Activated T-cell treated with anti-CD3 and anti-CD28 coated beads, Interleukin-2, amount 50 U/mL, for 4 hours (primary cell): ENCODE measurements at regions not wholly inside any gene's neighbourhood (a gene's known extent, or its start where the extent isn't known, plus 50 kb on each side); places are given as distances from the start of the nearest gene placed in this dataset.
A peak's percentile ranks its signal among the peaks of the same experiment; 100 is the strongest.

Experiments
- ATAC-seq, 2 donors: fragments of 200-7000 bp; cut with Tn5 transposase; one replicate each; pipeline ENCODE4 v1.10.0; 2021
- DNase-seq: peaks from one replicate; pipeline ENCODE4 v3.0.0-alpha.2; 2020
- H3K27me3 Mint-ChIP-seq: one replicate; pipeline ENCODE4 v1.8.0; 2021; ENCODE audit warnings: low read depth, mixed read lengths
- H3K36me3 Mint-ChIP-seq: one replicate; pipeline ENCODE4 v1.8.0; 2022; ENCODE audit warnings: mixed read lengths; ENCODE audit not compliant: insufficient read depth
- H3K4me1 Mint-ChIP-seq: one replicate; pipeline ENCODE4 v1.8.0; 2021; ENCODE audit warnings: low read depth, mixed read lengths
- H3K4me3 Mint-ChIP-seq: one replicate; pipeline ENCODE4 v1.8.0; 2021; ENCODE audit warnings: mild to moderate bottlenecking, moderate library complexity, mixed read lengths
- H3K9me3 Mint-ChIP-seq: one replicate; pipeline ENCODE4 v1.8.0; 2021; ENCODE audit warnings: mixed read lengths

DNA sequence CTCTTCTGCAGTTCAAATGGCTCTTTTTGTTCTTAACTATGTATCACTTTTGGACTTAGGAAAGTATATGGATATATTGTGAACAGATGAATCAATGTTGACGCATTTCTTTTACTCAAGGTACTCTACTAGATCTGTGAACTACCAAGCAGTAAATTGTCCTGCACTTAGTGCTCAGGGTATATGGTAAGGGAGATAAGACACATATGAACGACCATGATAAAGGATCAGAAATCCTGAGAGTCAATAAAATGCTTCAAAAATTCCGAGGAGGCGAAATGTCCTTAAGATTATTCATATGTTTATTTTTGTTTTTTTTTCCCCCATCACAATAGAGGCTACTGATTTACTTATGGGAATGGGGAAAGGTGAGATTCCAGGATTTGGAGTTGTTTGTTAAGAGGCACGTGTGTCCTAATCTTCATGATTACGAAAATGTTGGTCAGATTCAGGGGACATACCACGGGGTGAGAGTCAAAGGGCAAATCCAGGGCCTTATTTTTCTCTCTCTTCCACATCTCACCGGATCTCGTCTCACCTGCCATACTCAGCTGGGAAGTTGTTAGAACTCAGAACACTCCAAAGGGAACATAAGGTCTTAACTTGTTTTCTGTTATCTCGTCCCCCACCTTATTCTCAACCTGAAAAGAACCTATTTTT lies 475.1 kb upstream of the TBL1XR1 start:
- Mint-ChIP-seq H3K4me1 (no peaks in the 10 kb centered on the region), H3K9me3 (no peaks in the 10 kb centered on the region), H3K27me3 (no peaks in the 10 kb centered on the region), H3K36me3 (no peaks in the 10 kb centered on the region), H3K4me3 (no peak overlapping the region)
- ATAC-seq (no peak), DNase-seq (no peak)

DNA sequence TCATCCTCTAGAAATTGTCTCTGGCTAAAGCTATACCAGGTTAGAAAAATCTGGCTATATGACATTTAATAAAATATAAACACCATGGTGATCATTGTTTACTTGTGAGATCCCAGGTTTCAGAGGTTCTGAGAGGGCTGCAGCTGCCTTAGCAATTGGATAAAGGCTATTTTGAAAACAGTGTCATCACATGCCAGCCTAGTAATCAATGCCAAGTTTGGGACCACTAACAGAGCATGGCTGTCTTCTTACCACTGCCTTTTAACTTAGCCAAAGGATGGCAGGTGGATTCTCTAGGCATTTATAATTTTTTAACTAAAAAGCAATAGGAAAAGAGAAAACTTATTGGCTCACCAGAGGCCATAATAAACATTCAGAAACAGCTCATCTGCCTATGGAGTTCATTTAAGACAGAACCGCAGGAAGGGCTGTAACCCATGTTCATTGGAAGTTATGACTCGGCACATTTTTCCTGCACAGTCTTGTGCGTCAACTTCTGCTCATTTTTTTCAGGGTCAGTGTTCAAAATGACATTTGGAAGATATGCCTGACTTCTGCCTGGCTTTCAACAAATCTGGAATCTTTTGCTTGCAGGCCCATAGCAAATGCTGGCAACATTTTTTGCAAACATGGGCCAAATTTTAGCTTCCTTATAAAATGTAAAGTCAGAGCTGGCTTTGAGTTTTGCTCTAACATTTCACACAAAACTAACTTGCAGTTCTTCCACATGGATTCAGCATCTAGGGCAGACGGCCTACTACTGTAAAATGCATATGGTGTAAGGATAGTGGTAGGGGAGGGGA lies 476.0 kb upstream of the TBL1XR1 start:
- H3K27me3 Mint-ChIP-seq: no peaks in the 10 kb centered on the region
- no peak for DNase-seq
- no peak for ATAC-seq
- H3K9me3 Mint-ChIP-seq: no peaks in the 10 kb centered on the region
- H3K4me1 Mint-ChIP-seq: no peaks in the 10 kb centered on the region
- no peaks in the 10 kb centered on the region for H3K36me3 Mint-ChIP-seq
- no peak overlapping the region for H3K4me3 Mint-ChIP-seq

- no peaks in the 10 kb centered on the region for H3K27me3 Mint-ChIP-seq
- H3K4me1 Mint-ChIP-seq: peaks cover 6% of the 10 kb centered on the region
- H3K4me3 Mint-ChIP-seq: no peak overlapping the region
- ATAC-seq: no peak
- no peaks in the 10 kb centered on the region for H3K36me3 Mint-ChIP-seq
- no peak for DNase-seq
- H3K9me3 Mint-ChIP-seq: no peaks in the 10 kb centered on the region
Observed at GRCh38 chr3:177674186-177674585, 476.9 kb upstream of the TBL1XR1 start.

- H3K4me1 Mint-ChIP-seq: peaks cover 18% of the 10 kb centered on the region
- no peak for DNase-seq
- no peak overlapping the region for H3K4me3 Mint-ChIP-seq
- no peaks in the 10 kb centered on the region for H3K9me3 Mint-ChIP-seq
- no peaks in the 10 kb centered on the region for H3K27me3 Mint-ChIP-seq
- no peak for ATAC-seq
- no peaks in the 10 kb centered on the region for H3K36me3 Mint-ChIP-seq
Observed at GRCh38 chr3:177676148-177676547, 478.9 kb upstream of the TBL1XR1 start.

GRCh38 chr3:177676947-177677587 lies 479.8 kb upstream of the TBL1XR1 start:
- Mint-ChIP-seq H3K9me3 (no peaks in the 10 kb centered on the region), H3K27me3 (no peaks in the 10 kb centered on the region), H3K36me3 (no peaks in the 10 kb centered on the region), H3K4me1 (peaks cover 24% of the 10 kb centered on the region), H3K4me3 (no peak overlapping the region)
- ATAC-seq (no peak), DNase-seq (no peak)

- Mint-ChIP-seq H3K27me3 (no peaks in the 10 kb centered on the region), H3K4me1 (peaks cover 29% of the 10 kb centered on the region), H3K9me3 (no peaks in the 10 kb centered on the region), H3K4me3 (no peak overlapping the region), H3K36me3 (no peaks in the 10 kb centered on the region)
- ATAC-seq: peak; percentile 78 to 84
- DNase-seq: no peak
Observed at GRCh38 chr3:177679568-177680471, 482.5 kb upstream of the TBL1XR1 start.

GRCh38 chr3:177680472-177680821 lies 483.2 kb upstream of the TBL1XR1 start:
- H3K4me1 Mint-ChIP-seq: peaks cover 29% of the 10 kb centered on the region
- no peaks in the 10 kb centered on the region for H3K36me3 Mint-ChIP-seq
- no peaks in the 10 kb centered on the region for H3K27me3 Mint-ChIP-seq
- ATAC-seq (no peak), DNase-seq (no peak)
- H3K4me3 Mint-ChIP-seq: no peak overlapping the region
- no peaks in the 10 kb centered on the region for H3K9me3 Mint-ChIP-seq

DNA sequence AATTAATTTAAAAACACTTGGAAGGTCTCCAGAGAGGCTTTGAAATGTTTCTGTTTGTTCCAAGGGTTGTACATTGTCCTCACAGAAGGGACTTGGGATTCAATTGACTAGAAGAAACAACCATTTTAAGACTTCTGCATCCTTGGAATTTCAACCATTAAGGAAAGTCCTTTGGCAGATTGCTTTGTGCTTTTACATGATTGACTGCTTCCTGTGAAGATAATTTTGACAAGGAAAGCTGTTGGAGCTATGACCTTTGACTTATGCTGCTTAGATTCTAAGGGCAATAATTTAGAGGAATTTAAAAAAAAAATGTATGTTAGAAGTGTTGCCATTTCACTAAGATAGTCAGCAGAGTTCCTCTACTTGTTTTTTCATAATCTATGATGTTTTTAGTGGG lies 483.9 kb upstream of the TBL1XR1 start:
- Mint-ChIP-seq H3K4me1 (peaks cover 29% of the 10 kb centered on the region), H3K36me3 (no peaks in the 10 kb centered on the region), H3K9me3 (no peaks in the 10 kb centered on the region), H3K27me3 (no peaks in the 10 kb centered on the region), H3K4me3 (no peak overlapping the region)
- DNase-seq: no peak
- no peak for ATAC-seq

DNA sequence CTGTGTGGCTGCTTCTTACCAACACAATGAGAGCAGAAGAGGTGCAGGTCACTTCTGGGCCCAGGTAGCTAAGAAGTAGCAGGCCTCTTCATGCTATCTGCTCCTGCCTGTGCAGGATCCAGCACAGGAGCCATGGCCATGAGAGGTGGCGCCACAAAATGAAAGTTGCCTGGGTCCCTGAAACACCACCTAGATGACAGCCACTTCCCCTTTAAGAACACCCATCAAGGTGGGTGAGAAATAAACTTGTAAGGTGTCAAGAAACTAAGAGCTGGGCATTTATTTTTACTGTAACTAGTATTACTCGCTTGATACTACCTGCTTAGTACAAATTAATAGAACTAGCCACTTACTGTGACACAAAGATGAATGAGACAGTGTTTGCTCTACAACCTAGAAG lies 484.6 kb upstream of the TBL1XR1 start:
- Mint-ChIP-seq H3K4me3 (no peak overlapping the region), H3K4me1 (peaks cover 29% of the 10 kb centered on the region), H3K27me3 (no peaks in the 10 kb centered on the region), H3K36me3 (no peaks in the 10 kb centered on the region), H3K9me3 (no peaks in the 10 kb centered on the region)
- no peak for DNase-seq
- ATAC-seq: no peak

- ATAC-seq (no peak), DNase-seq (no peak)
- Mint-ChIP-seq H3K4me3 (no peak overlapping the region), H3K4me1 (peaks cover 29% of the 10 kb centered on the region), H3K27me3 (no peaks in the 10 kb centered on the region), H3K36me3 (no peaks in the 10 kb centered on the region), H3K9me3 (no peaks in the 10 kb centered on the region)
Observed at GRCh38 chr3:177683586-177683985, 486.3 kb upstream of the TBL1XR1 start.

- no peak overlapping the region for H3K4me3 Mint-ChIP-seq
- no peak for DNase-seq
- no peaks in the 10 kb centered on the region for H3K9me3 Mint-ChIP-seq
- peaks cover 9% of the 10 kb centered on the region for H3K4me1 Mint-ChIP-seq
- H3K27me3 Mint-ChIP-seq: no peaks in the 10 kb centered on the region
- no peak for ATAC-seq
- no peaks in the 10 kb centered on the region for H3K36me3 Mint-ChIP-seq
Observed at GRCh38 chr3:177686671-177687070, 489.4 kb upstream of the TBL1XR1 start.

- Mint-ChIP-seq H3K4me3 (no peak overlapping the region), H3K9me3 (no peaks in the 10 kb centered on the region), H3K36me3 (no peaks in the 10 kb centered on the region), H3K27me3 (no peaks in the 10 kb centered on the region), H3K4me1 (peaks cover 4% of the 10 kb centered on the region)
- DNase-seq (no peak), ATAC-seq (no peak)
Observed at GRCh38 chr3:177687291-177687690, 490.0 kb upstream of the TBL1XR1 start.

DNA sequence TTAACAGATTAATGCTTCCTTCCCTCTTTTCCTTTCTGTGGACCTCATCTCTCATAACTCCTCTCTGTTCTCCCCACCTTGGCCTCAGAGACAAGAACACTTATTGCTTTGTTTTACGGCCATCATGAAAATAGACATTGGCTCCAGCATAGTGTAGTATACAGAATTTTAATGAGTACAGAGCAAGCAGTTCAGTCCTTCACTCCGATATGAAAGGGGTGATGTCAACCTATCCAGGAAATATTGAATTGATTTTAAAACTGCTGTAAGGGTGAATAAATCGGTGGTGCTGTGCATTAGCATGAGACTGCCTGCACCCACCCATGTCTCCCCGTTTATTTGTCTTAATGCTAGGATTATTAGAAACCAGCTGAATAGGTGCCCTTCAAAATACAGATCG lies 490.9 kb upstream of the TBL1XR1 start:
- H3K36me3 Mint-ChIP-seq: no peaks in the 10 kb centered on the region
- H3K4me1 Mint-ChIP-seq: peaks cover 4% of the 10 kb centered on the region
- ATAC-seq: no peak
- no peaks in the 10 kb centered on the region for H3K9me3 Mint-ChIP-seq
- no peak for DNase-seq
- H3K27me3 Mint-ChIP-seq: no peaks in the 10 kb centered on the region
- H3K4me3 Mint-ChIP-seq: no peak overlapping the region

- ATAC-seq: no peak
- Mint-ChIP-seq H3K4me1 (peaks cover 2% of the 10 kb centered on the region), H3K9me3 (no peaks in the 10 kb centered on the region), H3K36me3 (no peaks in the 10 kb centered on the region), H3K27me3 (no peaks in the 10 kb centered on the region), H3K4me3 (no peak overlapping the region)
- no peak for DNase-seq
Observed at GRCh38 chr3:177689077-177689476, 491.8 kb upstream of the TBL1XR1 start.
